Fibroblast of the aortic adventitia (primary cell): ENCODE measurements at regions not wholly inside any gene's neighbourhood (a gene's known extent, or its start where the extent isn't known, plus 50 kb on each side); places are given as distances from the start of the nearest gene placed in this dataset.

Experiments used
- DNase-seq: peaks from one replicate; pipeline ENCODE4 v3.0.0-alpha.2; 2010; ENCODE audit warnings: low read depth
- H3K4me3 ChIP-seq: 2 replicates; pipeline ENCODE4 v1.5.1; 2011; ENCODE audit warnings: low read depth, mild to moderate bottlenecking, control low read depth, low read length, moderate library complexity
- TF ChIP-seq, protein P1 (sequence below): IDR thresholded peaks from 2 replicates; pipeline ENCODE4 v1.5.1; 2011; ENCODE audit warnings: mild to moderate bottlenecking, low read length, control low read depth, inconsistent platforms; ENCODE audit not compliant: insufficient read depth

DNA sequence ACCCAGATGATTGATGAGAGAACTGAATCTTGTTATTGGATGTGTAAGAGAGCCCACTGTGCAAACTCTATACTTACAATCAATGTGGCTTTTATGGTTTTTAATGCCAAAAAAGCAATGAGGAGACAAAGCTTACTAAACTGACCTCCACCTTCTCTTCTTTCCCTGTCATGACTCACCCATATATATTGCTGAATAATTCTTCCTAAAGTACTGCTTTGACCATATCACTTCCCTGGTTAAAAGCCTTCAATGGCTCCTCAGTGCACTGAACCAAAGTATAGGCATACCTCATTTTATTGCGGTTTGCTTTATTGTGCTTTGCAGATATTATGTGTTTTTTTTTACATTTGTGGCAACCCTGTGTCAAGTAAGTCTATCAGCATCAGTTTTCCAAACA, 138.4 kb upstream of the PELI2 start:
- TF ChIP-seq, protein P1, sequence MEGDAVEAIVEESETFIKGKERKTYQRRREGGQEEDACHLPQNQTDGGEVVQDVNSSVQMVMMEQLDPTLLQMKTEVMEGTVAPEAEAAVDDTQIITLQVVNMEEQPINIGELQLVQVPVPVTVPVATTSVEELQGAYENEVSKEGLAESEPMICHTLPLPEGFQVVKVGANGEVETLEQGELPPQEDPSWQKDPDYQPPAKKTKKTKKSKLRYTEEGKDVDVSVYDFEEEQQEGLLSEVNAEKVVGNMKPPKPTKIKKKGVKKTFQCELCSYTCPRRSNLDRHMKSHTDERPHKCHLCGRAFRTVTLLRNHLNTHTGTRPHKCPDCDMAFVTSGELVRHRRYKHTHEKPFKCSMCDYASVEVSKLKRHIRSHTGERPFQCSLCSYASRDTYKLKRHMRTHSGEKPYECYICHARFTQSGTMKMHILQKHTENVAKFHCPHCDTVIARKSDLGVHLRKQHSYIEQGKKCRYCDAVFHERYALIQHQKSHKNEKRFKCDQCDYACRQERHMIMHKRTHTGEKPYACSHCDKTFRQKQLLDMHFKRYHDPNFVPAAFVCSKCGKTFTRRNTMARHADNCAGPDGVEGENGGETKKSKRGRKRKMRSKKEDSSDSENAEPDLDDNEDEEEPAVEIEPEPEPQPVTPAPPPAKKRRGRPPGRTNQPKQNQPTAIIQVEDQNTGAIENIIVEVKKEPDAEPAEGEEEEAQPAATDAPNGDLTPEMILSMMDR: no peak
- no peak overlapping the region for H3K4me3 ChIP-seq
- no peak for DNase-seq

DNA sequence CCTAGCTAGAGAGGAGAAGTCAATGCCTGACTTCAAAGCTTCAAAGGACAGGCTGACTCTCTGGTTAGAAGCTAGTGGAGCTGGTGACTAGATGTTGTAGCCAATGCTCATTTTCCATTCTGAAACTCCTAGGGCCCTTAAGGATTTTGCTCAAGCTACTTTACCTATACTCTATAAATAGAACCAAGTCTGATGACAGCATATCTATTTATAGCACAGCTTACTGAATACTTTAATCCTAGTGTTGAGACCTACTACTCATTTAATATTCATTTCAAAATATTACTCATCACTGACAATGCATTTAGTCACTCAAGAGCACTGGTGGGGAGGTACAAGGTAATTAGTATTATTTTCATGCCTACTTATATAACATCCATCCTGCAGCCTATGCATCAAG, 137.2 kb upstream of the PELI2 start:
- DNase-seq: no peak

GRCh38 chr14:55986069-55986468, 132.1 kb upstream of the PELI2 start:
- TF ChIP-seq, protein P1: no peak
- H3K4me3 ChIP-seq: no peak overlapping the region
- DNase-seq: no peak

More for the DNA sequence above, 137.2 kb upstream of the PELI2 start:
- TF ChIP-seq, protein P1: no peak
- no peak overlapping the region for H3K4me3 ChIP-seq

GRCh38 chr14:56000846-56001245, 117.4 kb upstream of the PELI2 start:
- no peak for DNase-seq
- H3K4me3 ChIP-seq: no peak overlapping the region
- TF ChIP-seq, protein P1: no peak

DNA sequence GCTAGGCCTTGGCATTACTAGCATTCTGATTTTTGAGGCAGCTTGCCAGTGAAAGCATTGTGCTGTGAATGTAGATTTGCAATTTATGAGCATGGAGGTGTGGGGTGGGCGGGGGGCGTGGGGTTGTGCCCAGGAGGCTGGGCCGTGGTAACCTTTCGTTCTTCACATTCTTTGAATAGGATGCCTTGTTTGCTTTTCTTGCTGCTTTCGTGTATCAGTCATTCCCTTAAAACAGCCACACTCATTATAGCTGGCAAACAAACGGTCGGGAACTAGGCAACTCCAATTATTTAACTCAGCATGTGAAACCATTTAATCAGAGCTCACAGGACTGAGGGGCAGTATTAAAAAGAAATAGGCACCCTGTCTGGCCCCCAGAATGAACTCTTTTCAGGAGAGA, 115.9 kb upstream of the PELI2 start:
- no peak overlapping the region for H3K4me3 ChIP-seq
- TF ChIP-seq, protein P1: no peak
- no peak for DNase-seq

DNA sequence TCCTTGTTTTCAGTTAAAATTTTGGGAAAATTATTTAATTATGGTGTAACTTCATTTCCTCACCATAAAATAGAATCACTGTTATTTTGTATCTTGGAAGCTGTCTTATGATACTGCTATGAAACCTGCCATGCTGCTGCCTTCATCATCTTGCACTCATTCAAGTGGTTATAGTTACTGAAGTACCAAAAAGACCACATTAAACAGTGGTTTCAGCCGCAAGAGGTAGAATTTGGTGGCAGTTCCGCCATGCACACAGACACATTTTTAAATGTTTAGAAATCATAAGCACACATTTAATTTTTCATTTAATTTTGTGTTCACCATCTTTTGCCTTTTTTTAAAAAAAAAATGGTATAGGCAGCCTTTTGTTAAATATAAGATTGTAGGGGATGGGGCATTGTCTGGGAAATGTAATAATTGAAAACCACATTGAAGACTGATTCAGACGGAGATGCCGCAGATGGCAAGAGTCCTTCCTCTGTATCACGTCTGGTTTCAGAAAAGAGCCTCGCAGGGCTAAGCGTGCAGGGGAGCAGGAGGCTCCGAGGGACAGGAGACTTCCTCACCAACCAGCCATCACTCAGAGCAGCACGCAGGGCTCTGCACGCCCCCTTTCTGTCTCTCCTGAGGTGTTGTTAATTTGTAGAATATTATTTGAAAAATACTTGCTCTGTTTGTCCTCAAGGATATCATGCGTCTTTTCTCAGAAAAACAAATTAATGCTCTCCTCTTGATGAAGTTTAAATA, 115.2 kb upstream of the PELI2 start:
- TF ChIP-seq, protein P1: no peak
- no peak for DNase-seq
- H3K4me3 ChIP-seq: no peak overlapping the region

DNA sequence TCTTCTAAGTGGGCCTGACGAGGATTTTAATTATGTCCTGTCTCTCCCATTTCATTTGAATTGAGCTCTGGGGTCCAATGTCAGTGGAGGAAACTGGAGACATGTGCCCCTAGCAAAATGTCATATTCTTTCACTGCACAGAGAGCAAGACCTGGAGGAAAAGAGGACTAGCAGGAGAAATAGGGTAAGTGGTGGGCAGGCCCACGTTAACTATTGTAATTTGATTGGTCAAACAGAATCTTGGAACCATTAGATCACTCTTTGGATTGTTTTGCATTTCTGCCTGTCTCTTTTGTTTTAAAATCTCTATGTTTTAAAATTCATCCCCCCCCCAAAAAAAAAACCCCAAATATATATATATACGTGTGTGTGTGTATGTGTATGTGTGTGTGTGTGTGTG, 113.9 kb upstream of the PELI2 start:
- DNase-seq: no peak
- no peak overlapping the region for H3K4me3 ChIP-seq
- TF ChIP-seq, protein P1: no peak
